ENCODE measurements at regions not wholly inside any gene's neighbourhood (a gene's known extent, or its start where the extent isn't known, plus 50 kb on each side); places are given as distances from the start of the nearest gene placed in this dataset.

- H3K9ac ChIP-seq (ENCODE audit: insufficient read length) = no peak overlapping the region
- H3K4me3 ChIP-seq = no peak overlapping the region
- no peaks in the 10 kb centered on the region for H3K9me3 ChIP-seq (ENCODE audit: low read depth, low read length)
- TF ChIP-seq FOXP2 (optimal IDR thresholded peaks at IDR 0.05; ENCODE audit: control extremely low read depth, extremely low read length, insufficient read depth) (no peak), EZH2 (IDR thresholded peaks at IDR 0.05) (no peak), POLR2AphosphoS5 (IDR thresholded peaks at IDR 0.05; ENCODE audit: borderline replicate concordance, low read depth, low read length) (no peak)
- no peaks in the 10 kb centered on the region for H3K36me3 ChIP-seq (ENCODE audit: insufficient read depth, low read length)
- H3K27ac ChIP-seq = no peak overlapping the region
- DNase-seq (ENCODE audit: low read depth, low spot score) = no peak
Measured at GRCh38 chr18:51802569-51803428, 537.2 kb upstream of the DCC start.

GRCh38 chr18:51807336-51807735 is 532.7 kb upstream of the DCC start:
- no peak overlapping the region for H3K9ac ChIP-seq (ENCODE audit: insufficient read length)
- H3K27ac ChIP-seq = no peak overlapping the region
- H3K4me3 ChIP-seq = no peak overlapping the region
- no peak for TF ChIP-seq POLR2AphosphoS5 (IDR thresholded peaks at IDR 0.05; ENCODE audit: borderline replicate concordance, low read depth, low read length)
- TF ChIP-seq FOXP2 (optimal IDR thresholded peaks at IDR 0.05; ENCODE audit: control extremely low read depth, extremely low read length, insufficient read depth) = no peak
- TF ChIP-seq EZH2 (IDR thresholded peaks at IDR 0.05) = no peak
- DNase-seq (ENCODE audit: low read depth, low spot score) = no peak
- H3K9me3 ChIP-seq (ENCODE audit: low read depth, low read length) = no peaks in the 10 kb centered on the region
- no peaks in the 10 kb centered on the region for H3K36me3 ChIP-seq (ENCODE audit: insufficient read depth, low read length)

- Histone ChIP-seq H3K36me3 (ENCODE audit: insufficient read depth, low read length) (no peaks in the 10 kb centered on the region), H3K9me3 (ENCODE audit: low read depth, low read length) (no peaks in the 10 kb centered on the region), H3K4me3 (no peak overlapping the region), H3K27ac (no peak overlapping the region), H3K9ac (ENCODE audit: insufficient read length) (no peak overlapping the region)
- no peak for DNase-seq (ENCODE audit: low read depth, low spot score)
- no peak for TF ChIP-seq EZH2 (IDR thresholded peaks at IDR 0.05)
- no peak for TF ChIP-seq POLR2AphosphoS5 (IDR thresholded peaks at IDR 0.05; ENCODE audit: borderline replicate concordance, low read depth, low read length)
- no peak for TF ChIP-seq FOXP2 (optimal IDR thresholded peaks at IDR 0.05; ENCODE audit: control extremely low read depth, extremely low read length, insufficient read depth)
Measured at GRCh38 chr18:51811883-51812282, 528.1 kb upstream of the DCC start.

- Histone ChIP-seq H3K36me3 (ENCODE audit: insufficient read depth, low read length) (no peaks in the 10 kb centered on the region), H3K4me3 (no peak overlapping the region), H3K9ac (ENCODE audit: insufficient read length) (no peak overlapping the region), H3K27ac (no peak overlapping the region), H3K9me3 (ENCODE audit: low read depth, low read length) (no peaks in the 10 kb centered on the region)
- TF ChIP-seq POLR2AphosphoS5 (IDR thresholded peaks at IDR 0.05; ENCODE audit: borderline replicate concordance, low read depth, low read length) (no peak), FOXP2 (optimal IDR thresholded peaks at IDR 0.05; ENCODE audit: control extremely low read depth, extremely low read length, insufficient read depth) (no peak), EZH2 (IDR thresholded peaks at IDR 0.05) (no peak)
- DNase-seq (ENCODE audit: low read depth, low spot score) = no peak
Measured at GRCh38 chr18:51813740-51814139, 526.3 kb upstream of the DCC start.

GRCh38 chr18:51821610-51822009 is 518.4 kb upstream of the DCC start:
- DNase-seq (ENCODE audit: low read depth, low spot score) = no peak

GRCh38 chr18:51824746-51825145 is 515.3 kb upstream of the DCC start:
- Histone ChIP-seq H3K27ac (no peak overlapping the region), H3K9me3 (ENCODE audit: low read depth, low read length) (no peaks in the 10 kb centered on the region), H3K9ac (ENCODE audit: insufficient read length) (no peak overlapping the region), H3K4me3 (no peak overlapping the region), H3K36me3 (ENCODE audit: insufficient read depth, low read length) (no peaks in the 10 kb centered on the region)
- DNase-seq (ENCODE audit: low read depth, low spot score) = no peak
- TF ChIP-seq POLR2AphosphoS5 (IDR thresholded peaks at IDR 0.05; ENCODE audit: borderline replicate concordance, low read depth, low read length) (no peak), FOXP2 (optimal IDR thresholded peaks at IDR 0.05; ENCODE audit: control extremely low read depth, extremely low read length, insufficient read depth) (no peak), EZH2 (IDR thresholded peaks at IDR 0.05) (no peak)

More at GRCh38 chr18:51821610-51822009, 518.4 kb upstream of the DCC start:
- Histone ChIP-seq H3K9me3 (ENCODE audit: low read depth, low read length) (no peaks in the 10 kb centered on the region), H3K27ac (no peak overlapping the region), H3K36me3 (ENCODE audit: insufficient read depth, low read length) (no peaks in the 10 kb centered on the region), H3K9ac (ENCODE audit: insufficient read length) (no peak overlapping the region), H3K4me3 (no peak overlapping the region)
- TF ChIP-seq POLR2AphosphoS5 (IDR thresholded peaks at IDR 0.05; ENCODE audit: borderline replicate concordance, low read depth, low read length) (no peak), FOXP2 (optimal IDR thresholded peaks at IDR 0.05; ENCODE audit: control extremely low read depth, extremely low read length, insufficient read depth) (no peak), EZH2 (IDR thresholded peaks at IDR 0.05) (no peak)

- Histone ChIP-seq H3K9me3 (ENCODE audit: low read depth, low read length) (no peaks in the 10 kb centered on the region), H3K27ac (no peak overlapping the region), H3K9ac (ENCODE audit: insufficient read length) (no peak overlapping the region), H3K36me3 (ENCODE audit: insufficient read depth, low read length) (no peaks in the 10 kb centered on the region), H3K4me3 (no peak overlapping the region)
- TF ChIP-seq POLR2AphosphoS5 (IDR thresholded peaks at IDR 0.05; ENCODE audit: borderline replicate concordance, low read depth, low read length) (no peak), FOXP2 (optimal IDR thresholded peaks at IDR 0.05; ENCODE audit: control extremely low read depth, extremely low read length, insufficient read depth) (no peak), EZH2 (IDR thresholded peaks at IDR 0.05) (no peak)
- DNase-seq (ENCODE audit: low read depth, low spot score) = no peak
Measured at GRCh38 chr18:51833850-51834249, 506.1 kb upstream of the DCC start.

- H3K36me3 ChIP-seq (ENCODE audit: insufficient read depth, low read length) = no peaks in the 10 kb centered on the region
- no peak overlapping the region for H3K9ac ChIP-seq (ENCODE audit: insufficient read length)
- H3K4me3 ChIP-seq = no peak overlapping the region
- no peak for TF ChIP-seq FOXP2 (optimal IDR thresholded peaks at IDR 0.05; ENCODE audit: control extremely low read depth, extremely low read length, insufficient read depth)
- TF ChIP-seq POLR2AphosphoS5 (IDR thresholded peaks at IDR 0.05; ENCODE audit: borderline replicate concordance, low read depth, low read length) = no peak
- TF ChIP-seq EZH2 (IDR thresholded peaks at IDR 0.05) = no peak
- no peak overlapping the region for H3K27ac ChIP-seq
- no peak for DNase-seq (ENCODE audit: low read depth, low spot score)
- H3K9me3 ChIP-seq (ENCODE audit: low read depth, low read length) = no peaks in the 10 kb centered on the region
Measured at GRCh38 chr18:51848702-51849101, 491.3 kb upstream of the DCC start.
